HepG2 (cell line): ENCODE measurements at regions not wholly inside any gene's neighbourhood (a gene's known extent, or its start where the extent isn't known, plus 50 kb on each side); places are given as distances from the start of the nearest gene placed in this dataset.
"Not testable (repeated sequence)": the region's sequence is repeated elsewhere in the genome, so short reads cannot be mapped to it uniquely, and the experiment has no call there.

Experiments used
- ATAC-seq: fragments of 200-7000 bp; cut with Tn5 transposase; 3 replicates; pipeline ENCODE4 v1.9.1; 2020; ENCODE audit warnings: mild to moderate bottlenecking, moderate library complexity
- BruUV-seq: library from RNA; stranded (reverse); fragments of 400-500 nt; replicated peaks from 2 replicates; lab custom pipeline; 2021; lab: Mats Ljungman, UMichigan
- CTCF ChIA-PET: fragments of 300-600 bp; formaldehyde crosslinking; extraction: SDS; loops from one replicate; lab custom pipeline; 2021; ENCODE audit warnings: low total read pairs, inconsistent platforms, low intra/inter-chr PET ratio; lab: Yijun Ruan, JAX
- POLR2A ChIA-PET: fragments of 350-600 bp; sonication (Branson Sonifier 250); formaldehyde crosslinking; loops from one replicate; lab custom pipeline; 2020; ENCODE audit warnings: antibody characterized with exemption, inconsistent platforms; lab: Yijun Ruan, JAX
- DNase-seq: peaks from one replicate; pipeline ENCODE4 v3.0.0-alpha.2; 2015; ENCODE audit warnings: low spot score
- FAIRE-seq: peaks from 3 replicates; lab custom pipeline; 2011; peaks lifted over from hg19 to GRCh38; lab: Jason Lieb, UNC
- H2AFZ ChIP-seq: one replicate; pipeline ENCODE4 v1.6.1; 2011; ENCODE audit warnings: low read length, inconsistent platforms
- H3K27ac ChIP-seq: fragments of 300-600 bp; 3 replicates; pipeline ENCODE4 v1.8.0; 2011; ENCODE audit warnings: mixed run types, mild to moderate bottlenecking, mixed read lengths, low read length, inconsistent platforms; ENCODE audit not compliant: insufficient read depth; ENCODE audit errors: extremely low read length
- H3K27me3 ChIP-seq, 2 experiments: fragments of 200-600 bp in 1 of 2; 2 replicates in 1 of 2; 3 replicates in 1 of 2; pipeline versions ENCODE4 v1.6.0 to v1.8.0; 2011; ENCODE audit warnings: low read length in 2 of 2, mild to moderate bottlenecking in 2 of 2, moderate library complexity in 2 of 2, inconsistent platforms in 1 of 2; ENCODE audit not compliant: insufficient read depth in 2 of 2, control insufficient read depth in 1 of 2
- H3K36me3 ChIP-seq, 2 experiments: fragments of 200-600 bp in 1 of 2; replicated peaks in 1 of 2; 2 replicates in 1 of 2; 3 replicates in 1 of 2; pipeline versions ENCODE4 v1.5.1 to v1.8.0; 2011; ENCODE audit warnings: low read length in 2 of 2, inconsistent platforms in 1 of 2; ENCODE audit not compliant: insufficient read depth in 2 of 2, control insufficient read depth in 1 of 2
- H3K4me1 ChIP-seq: 2 replicates; pipeline ENCODE4 v1.5.1; 2012; ENCODE audit warnings: low read length, inconsistent platforms; ENCODE audit not compliant: insufficient read depth
- H3K4me2 ChIP-seq: 2 replicates; pipeline ENCODE4 v1.6.0; 2011; ENCODE audit warnings: low read depth, low read length, inconsistent platforms
- H3K4me3 ChIP-seq, 3 experiments: fragments of 200-600 bp in 1 of 3; sonication (generic), shearing (Covaris generic) in 1 of 3; replicated peaks in 1 of 3; 2 replicates each; pipeline ENCODE4 v1.5.1; 2011 to 2016; ENCODE audit warnings: low read length in 3 of 3, inconsistent platforms in 2 of 3, low read depth in 2 of 3, mild to moderate bottlenecking in 2 of 3, control low read depth in 1 of 3, mixed read lengths in 1 of 3; ENCODE audit not compliant: insufficient read depth in 1 of 3
- H3K79me2 ChIP-seq: one replicate; pipeline ENCODE4 v1.6.1; 2011; ENCODE audit warnings: low read length, inconsistent platforms; ENCODE audit not compliant: insufficient read depth
- H3K9ac ChIP-seq: 2 replicates; pipeline ENCODE4 v1.6.0; 2011; ENCODE audit warnings: mild to moderate bottlenecking, low read depth, low read length, inconsistent platforms; ENCODE audit not compliant: insufficient read depth
- H3K9me3 ChIP-seq: 2 replicates; pipeline ENCODE4 v1.5.1; 2012; ENCODE audit warnings: mild to moderate bottlenecking, low read length
- H4K20me1 ChIP-seq: 2 replicates; pipeline ENCODE4 v1.6.0; 2011; ENCODE audit warnings: inconsistent platforms, mild to moderate bottlenecking, low read length, moderate library complexity; ENCODE audit not compliant: insufficient read depth
- WGBS: methylation state at CpG from one replicate; pipeline ENCODE4 v1.1.6; 2017; ENCODE audit warnings: low lambda C conversion rate; 5-methylcytosine and 5-hydroxymethylcytosine counted together
- in situ Hi-C: cut with HindIII; loops from 2 replicates; pipeline ENCODE4 v1.10.0; 2017; ENCODE audit warnings: low pct_unique_long_range_greater_than_20kb; ENCODE audit not compliant: extremely low pct_ligation_motif_present
- intact Hi-C: fragments of 100-400 bp; cut with micrococcal nuclease; formaldehyde crosslinking; loops from one replicate; pipeline ENCODE4 v1.10.0; 2022; ENCODE audit not compliant: unreplicated experiment

GRCh38 chr16:22603744-22604143, 93.1 kb downstream of the NPIPB5 start:
- H3K4me2 ChIP-seq, FAIRE-seq, intact Hi-C loops, H2AFZ ChIP-seq, DNase-seq, CTCF ChIA-PET, POLR2A ChIA-PET, H4K20me1 ChIP-seq, H3K4me1 ChIP-seq, H3K79me2 ChIP-seq, H3K27ac ChIP-seq, H3K9me3 ChIP-seq, H3K4me3 ChIP-seq, H3K27me3 ChIP-seq, ATAC-seq, H3K36me3 ChIP-seq, H3K9ac ChIP-seq, BruUV-seq, in situ Hi-C loops: not testable (repeated sequence)
- WGBS: 29% methylated on average over 7 of the region's 11 CpGs

- CTCF ChIA-PET, H3K4me3 ChIP-seq, H3K27ac ChIP-seq, FAIRE-seq, H3K4me2 ChIP-seq, POLR2A ChIA-PET, intact Hi-C loops, BruUV-seq, H3K4me1 ChIP-seq, ATAC-seq, H3K27me3 ChIP-seq, H3K9ac ChIP-seq, H3K36me3 ChIP-seq, H3K79me2 ChIP-seq, H3K9me3 ChIP-seq, H4K20me1 ChIP-seq, DNase-seq, H2AFZ ChIP-seq, in situ Hi-C loops: not testable (repeated sequence)
Measured at GRCh38 chr16:22606619-22607018, 95.9 kb downstream of the NPIPB5 start.

- H3K9ac ChIP-seq, H3K4me2 ChIP-seq, CTCF ChIA-PET, H3K27me3 ChIP-seq, in situ Hi-C loops, H3K36me3 ChIP-seq, H3K4me1 ChIP-seq, H3K27ac ChIP-seq, FAIRE-seq, H4K20me1 ChIP-seq, ATAC-seq, H3K4me3 ChIP-seq, H2AFZ ChIP-seq, intact Hi-C loops, POLR2A ChIA-PET, H3K9me3 ChIP-seq, BruUV-seq, H3K79me2 ChIP-seq, DNase-seq: not testable (repeated sequence)
- no CpG with 5 or more reads among the region's 2 CpGs for WGBS
Measured at GRCh38 chr16:22609798-22610197, 99.1 kb downstream of the NPIPB5 start.

GRCh38 chr16:22611128-22611527, 100.4 kb downstream of the NPIPB5 start:
- BruUV-seq, H3K27ac ChIP-seq, CTCF ChIA-PET, intact Hi-C loops, POLR2A ChIA-PET, H3K9ac ChIP-seq, H3K4me3 ChIP-seq, H3K9me3 ChIP-seq, ATAC-seq, H3K36me3 ChIP-seq, FAIRE-seq, DNase-seq, H3K4me1 ChIP-seq, H3K4me2 ChIP-seq, H2AFZ ChIP-seq, H4K20me1 ChIP-seq, in situ Hi-C loops, H3K79me2 ChIP-seq: not testable (repeated sequence)
- 7% methylated on average over 4 of the region's 4 CpGs for WGBS
- H3K27me3 ChIP-seq: peaks cover 0 to 12% of the 10 kb centered on the region in 2 experiments; a peak in 1 of 5 replicates
